Trophoblast cell (in vitro differentiated cells and primary cell): ENCODE measurements at regions not wholly inside any gene's neighbourhood (a gene's known extent, or its start where the extent isn't known, plus 50 kb on each side); places are given as distances from the start of the nearest gene placed in this dataset.

Experiments used
- DNase-seq, 2 donors: peaks; one replicate each; pipeline ENCODE4 v3.0.0-alpha.2; 2016
- H2AFZ ChIP-seq: 2 replicates; pipeline ENCODE4 v1.6.1; 2013; ENCODE audit warnings: low read length, moderate library complexity, mild to moderate bottlenecking; ENCODE audit not compliant: insufficient read depth, poor library complexity
- H2AK5ac ChIP-seq: 2 replicates; pipeline ENCODE4 v1.6.1; 2013; ENCODE audit warnings: mild to moderate bottlenecking, low read length
- H2BK120ac ChIP-seq: 2 replicates; pipeline ENCODE4 v1.6.1; 2013; ENCODE audit warnings: low read length, mild to moderate bottlenecking, moderate library complexity; ENCODE audit not compliant: insufficient read depth, poor library complexity
- H2BK12ac ChIP-seq: 2 replicates; pipeline ENCODE4 v1.6.1; 2013; ENCODE audit warnings: mild to moderate bottlenecking, low read length, moderate library complexity
- H2BK5ac ChIP-seq: 2 replicates; pipeline ENCODE4 v1.6.1; 2013; ENCODE audit warnings: low read length, low read depth, moderate library complexity, mild to moderate bottlenecking; ENCODE audit not compliant: poor library complexity
- H3K14ac ChIP-seq: 2 replicates; pipeline ENCODE4 v1.6.1; 2013; ENCODE audit warnings: mild to moderate bottlenecking, low read length
- H3K18ac ChIP-seq: 2 replicates; pipeline ENCODE4 v1.6.1; 2013; ENCODE audit warnings: mild to moderate bottlenecking, low read length
- H3K23ac ChIP-seq: 2 replicates; pipeline ENCODE4 v1.6.1; 2013; ENCODE audit warnings: low read length
- H3K27ac ChIP-seq: 2 replicates; pipeline ENCODE4 v1.5.1; 2013; ENCODE audit warnings: low read depth, mild to moderate bottlenecking, inconsistent platforms, low read length, moderate library complexity
- H3K27me3 ChIP-seq: 2 replicates; pipeline ENCODE4 v1.6.1; 2013; ENCODE audit warnings: inconsistent platforms, mild to moderate bottlenecking, low read length, moderate library complexity; ENCODE audit not compliant: insufficient read depth
- H3K36me3 ChIP-seq, 2 experiments: 1 replicate in 1 of 2; 2 replicates in 1 of 2; pipeline ENCODE4 v1.6.1; 2013; ENCODE audit warnings: low read length in 2 of 2, mild to moderate bottlenecking in 2 of 2, moderate library complexity in 1 of 2; ENCODE audit not compliant: insufficient read depth in 2 of 2, control insufficient read depth in 1 of 2
- H3K4ac ChIP-seq: 2 replicates; pipeline ENCODE4 v1.6.1; 2013; ENCODE audit warnings: low read depth, mild to moderate bottlenecking, low read length, moderate library complexity
- H3K4me1 ChIP-seq, 2 experiments: 1 replicate in 1 of 2; 2 replicates in 1 of 2; pipeline ENCODE4 v1.6.1; 2013; ENCODE audit warnings: low read length in 2 of 2, mild to moderate bottlenecking in 2 of 2, moderate library complexity in 1 of 2; ENCODE audit not compliant: insufficient read depth in 2 of 2, control insufficient read depth in 1 of 2
- H3K4me2 ChIP-seq: 2 replicates; pipeline ENCODE4 v1.6.1; 2013; ENCODE audit warnings: inconsistent platforms, mild to moderate bottlenecking, low read length, moderate library complexity
- H3K4me3 ChIP-seq: 2 replicates; pipeline ENCODE4 v1.5.1; 2013; ENCODE audit warnings: mild to moderate bottlenecking, low read depth, low read length, inconsistent platforms
- H3K79me1 ChIP-seq: one replicate; pipeline ENCODE4 v1.6.1; 2013; ENCODE audit warnings: low read length
- H3K79me2 ChIP-seq: 2 replicates; pipeline ENCODE4 v1.6.1; 2013; ENCODE audit warnings: low read length, mild to moderate bottlenecking; ENCODE audit not compliant: control insufficient read depth, insufficient read depth, poor library complexity
- H3K9ac ChIP-seq: 2 replicates; pipeline ENCODE4 v1.6.1; 2013; ENCODE audit warnings: mild to moderate bottlenecking, low read length
- H3K9me3 ChIP-seq: 2 replicates; pipeline ENCODE4 v1.6.1; 2013; ENCODE audit warnings: low read depth, mild to moderate bottlenecking, control low read depth, inconsistent platforms, low read length; ENCODE audit not compliant: insufficient read depth
- H4K12ac ChIP-seq: 2 replicates; pipeline ENCODE4 v1.6.1; 2013; ENCODE audit warnings: low read depth, mild to moderate bottlenecking, low read length, moderate library complexity
- H4K8ac ChIP-seq: 2 replicates; pipeline ENCODE4 v1.6.1; 2013; ENCODE audit warnings: low read depth, mild to moderate bottlenecking, low read length, moderate library complexity
- H4K91ac ChIP-seq: one replicate; pipeline ENCODE4 v1.6.1; 2013; ENCODE audit warnings: low read depth, mild to moderate bottlenecking, low read length, moderate library complexity
- WGBS: extraction: QIAGEN DNeasy Blood & Tissue Kit; methylation state at CpG from one replicate; pipeline ENCODE4 v1.1.7; 2013; ENCODE audit warnings: missing lambda C conversion rate; ENCODE audit not compliant: insufficient read length, insufficient coverage; ENCODE audit errors: extremely low coverage; 5-methylcytosine and 5-hydroxymethylcytosine counted together

DNA sequence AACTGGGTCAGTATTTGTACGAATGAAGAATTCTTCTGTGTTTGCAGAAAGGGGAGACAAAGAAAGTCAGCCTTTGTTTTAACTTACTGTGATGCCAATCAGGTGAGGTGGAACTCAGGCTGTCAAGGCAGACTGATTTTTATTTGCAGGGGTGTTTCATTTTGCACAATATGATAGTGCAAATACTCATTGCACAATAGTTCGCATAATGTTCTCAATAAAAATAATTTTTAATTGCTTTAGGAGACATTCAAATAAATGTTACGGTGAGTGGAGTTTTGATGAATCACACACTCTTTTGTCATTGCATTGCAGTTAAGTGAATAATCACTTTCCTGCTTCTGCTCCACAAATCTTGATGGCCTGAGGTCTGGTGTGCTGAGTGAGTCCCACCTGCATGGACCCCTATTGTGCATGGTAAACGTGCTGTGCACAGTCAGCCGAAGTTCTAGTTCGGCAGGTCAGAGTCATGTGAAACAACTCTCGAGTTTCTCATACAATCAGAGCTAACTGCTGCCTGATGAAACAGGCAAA, 141.3 kb upstream of the FZD8 start:
- Histone ChIP-seq H2AK5ac (no peak overlapping the region), H3K79me1 (no peaks in the 10 kb centered on the region), H4K12ac (no peak overlapping the region), H3K36me3 (no peaks in the 10 kb centered on the region), H3K9ac (no peak overlapping the region), H3K23ac (no peak overlapping the region), H3K4ac (no peak overlapping the region), H4K8ac (no peak overlapping the region), H3K4me2 (no peak overlapping the region), H3K9me3 (peaks cover 5% of the 10 kb centered on the region), H3K27ac (no peak overlapping the region), H3K27me3 (no peaks in the 10 kb centered on the region), H3K4me3 (no peak overlapping the region), H3K79me2 (no peaks in the 10 kb centered on the region), H2BK120ac (no peak overlapping the region), H4K91ac (no peak overlapping the region), H2BK12ac (no peak overlapping the region), H3K18ac (no peak overlapping the region), H2AFZ (no peak overlapping the region), H2BK5ac (no peak overlapping the region), H3K4me1 (no peaks in the 10 kb centered on the region), H3K14ac (no peak overlapping the region)
- peak; percentile 59 to 61 for DNase-seq
- no CpG with 5 or more reads among the region's 7 CpGs for WGBS

DNA sequence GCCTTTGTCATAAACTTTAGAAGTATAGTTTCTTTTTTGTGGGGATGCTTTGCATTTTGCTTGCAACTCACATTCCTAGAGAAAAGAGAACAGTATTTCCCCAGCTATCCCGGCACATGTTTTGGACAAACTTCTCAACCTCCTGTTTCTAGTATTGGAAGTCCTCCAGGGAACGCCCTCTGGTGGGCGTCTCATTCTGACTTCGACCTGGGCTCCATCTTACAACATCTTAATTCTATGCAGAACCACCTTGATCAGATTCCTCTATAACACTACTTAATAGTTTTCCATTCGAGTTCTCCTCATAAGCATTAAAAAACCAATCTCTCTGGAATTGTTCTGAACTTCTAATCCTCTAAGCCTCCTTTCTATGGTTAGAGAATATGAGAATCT, 139.5 kb upstream of the FZD8 start:
- H3K4me1 ChIP-seq, result no peaks in the 10 kb centered on the region
- no peak overlapping the region for H2BK120ac ChIP-seq
- peak; percentile 5 to 35 for DNase-seq
- H3K79me2 ChIP-seq, result no peaks in the 10 kb centered on the region
- H3K27me3 ChIP-seq, result no peaks in the 10 kb centered on the region
- no peak overlapping the region for H3K9ac ChIP-seq
- H3K14ac ChIP-seq, result no peak overlapping the region
- no CpG with 5 or more reads among the region's 5 CpGs for WGBS
- no peak overlapping the region for H2BK12ac ChIP-seq
- H2BK5ac ChIP-seq, result no peak overlapping the region
- no peaks in the 10 kb centered on the region for H3K79me1 ChIP-seq
- H2AK5ac ChIP-seq, result no peak overlapping the region
- H4K8ac ChIP-seq, result no peak overlapping the region
- no peak overlapping the region for H3K23ac ChIP-seq
- no peak overlapping the region for H3K4me2 ChIP-seq
- no peak overlapping the region for H3K4ac ChIP-seq
- H3K18ac ChIP-seq, result no peak overlapping the region
- H3K36me3 ChIP-seq, result no peaks in the 10 kb centered on the region
- no peak overlapping the region for H4K91ac ChIP-seq
- peaks cover 5% of the 10 kb centered on the region for H3K9me3 ChIP-seq
- no peak overlapping the region for H4K12ac ChIP-seq
- H2AFZ ChIP-seq, result no peak overlapping the region
- H3K4me3 ChIP-seq, result no peak overlapping the region
- H3K27ac ChIP-seq, result no peak overlapping the region

DNA sequence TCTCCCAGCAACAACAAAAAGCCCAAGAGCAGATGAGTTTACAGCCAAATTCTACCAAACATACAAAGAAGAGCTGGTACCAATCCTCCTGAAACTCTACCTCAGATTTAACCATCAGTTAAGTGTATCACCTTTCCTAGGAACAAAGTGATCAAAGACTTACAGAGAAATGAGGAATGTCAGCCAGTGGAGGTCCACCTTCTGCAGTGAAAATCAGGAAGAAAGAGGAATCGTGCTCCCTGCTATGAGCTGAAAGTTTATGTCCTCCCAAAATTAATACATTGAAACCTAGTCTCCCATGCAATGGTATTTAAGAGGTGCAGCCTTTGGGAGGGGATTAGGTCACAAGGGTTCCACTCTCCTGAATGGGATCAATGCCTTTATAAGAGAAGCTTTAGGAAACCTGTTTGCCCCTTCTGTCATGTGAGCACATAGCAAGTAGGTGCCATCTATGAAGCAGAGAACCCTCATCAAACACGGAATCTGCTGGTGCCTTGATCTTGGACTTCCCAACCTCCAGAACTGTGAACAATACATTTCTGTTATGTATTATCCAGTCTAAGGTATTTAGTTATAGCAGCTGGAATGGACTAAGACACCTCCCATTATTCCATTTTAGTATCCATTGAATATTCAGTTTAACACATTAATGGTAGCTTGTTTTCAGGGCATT, 139.0 kb upstream of the FZD8 start:
- H2BK120ac ChIP-seq, result no peak overlapping the region
- H2BK5ac ChIP-seq, result no peak overlapping the region
- no CpG with 5 or more reads among the region's 2 CpGs for WGBS
- no peak overlapping the region for H3K4me3 ChIP-seq
- H3K18ac ChIP-seq, result no peak overlapping the region
- H3K4ac ChIP-seq, result no peak overlapping the region
- no peaks in the 10 kb centered on the region for H3K36me3 ChIP-seq
- H3K27me3 ChIP-seq, result no peaks in the 10 kb centered on the region
- no peak overlapping the region for H3K4me2 ChIP-seq
- no peaks in the 10 kb centered on the region for H3K79me1 ChIP-seq
- H3K79me2 ChIP-seq, result no peaks in the 10 kb centered on the region
- no peak overlapping the region for H3K27ac ChIP-seq
- H3K14ac ChIP-seq, result no peak overlapping the region
- H3K4me1 ChIP-seq, result no peaks in the 10 kb centered on the region
- no peak overlapping the region for H3K9ac ChIP-seq
- H2AFZ ChIP-seq, result no peak overlapping the region
- no peak overlapping the region for H2BK12ac ChIP-seq
- H2AK5ac ChIP-seq, result no peak overlapping the region
- H4K12ac ChIP-seq, result no peak overlapping the region
- no peak overlapping the region for H4K8ac ChIP-seq
- no peak overlapping the region for H4K91ac ChIP-seq
- no peak overlapping the region for H3K23ac ChIP-seq
- peak; percentile 63 to 72 for DNase-seq
- H3K9me3 ChIP-seq, result peaks cover 3% of the 10 kb centered on the region

DNA sequence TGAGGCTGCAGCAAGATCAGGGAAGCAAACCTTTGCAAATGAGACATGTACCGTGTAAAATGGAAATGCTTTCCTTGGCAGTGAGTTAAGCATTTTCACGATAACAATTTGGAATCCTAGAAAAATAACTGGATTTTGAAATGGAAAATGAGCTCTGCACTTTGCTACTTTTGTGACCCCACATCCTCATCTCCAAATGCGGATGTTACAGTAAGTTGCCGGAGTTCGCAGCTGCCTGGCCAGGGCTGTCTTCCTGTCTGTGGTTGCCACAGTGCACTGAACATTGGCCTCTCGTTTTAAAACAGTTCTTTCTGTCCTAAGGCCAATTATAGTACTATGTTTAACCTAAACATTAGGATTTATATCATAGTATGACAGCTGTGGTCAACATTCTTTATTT, 136.2 kb upstream of the FZD8 start:
- no peak overlapping the region for H3K4me2 ChIP-seq
- H3K36me3 ChIP-seq, result no peaks in the 10 kb centered on the region
- DNase-seq, result no peak
- H3K9ac ChIP-seq, result no peak overlapping the region
- no peak overlapping the region for H3K14ac ChIP-seq
- H3K18ac ChIP-seq, result no peak overlapping the region
- H3K27ac ChIP-seq, result no peak overlapping the region
- no peaks in the 10 kb centered on the region for H3K79me2 ChIP-seq
- H3K27me3 ChIP-seq, result no peaks in the 10 kb centered on the region
- H2AFZ ChIP-seq, result no peak overlapping the region
- no peak overlapping the region for H2BK12ac ChIP-seq
- H3K4me1 ChIP-seq, result no peaks in the 10 kb centered on the region
- H2BK5ac ChIP-seq, result no peak overlapping the region
- no CpG with 5 or more reads among the region's 6 CpGs for WGBS
- no peaks in the 10 kb centered on the region for H3K9me3 ChIP-seq
- no peak overlapping the region for H2AK5ac ChIP-seq
- H3K23ac ChIP-seq, result no peak overlapping the region
- H4K91ac ChIP-seq, result no peak overlapping the region
- H2BK120ac ChIP-seq, result no peak overlapping the region
- H3K4ac ChIP-seq, result no peak overlapping the region
- no peak overlapping the region for H3K4me3 ChIP-seq
- H4K12ac ChIP-seq, result no peak overlapping the region
- H3K79me1 ChIP-seq, result no peaks in the 10 kb centered on the region
- H4K8ac ChIP-seq, result no peak overlapping the region
